MM.1S (cell line): ENCODE measurements at regions not wholly inside any gene's neighbourhood (a gene's known extent, or its start where the extent isn't known, plus 50 kb on each side); places are given as distances from the start of the nearest gene placed in this dataset.

Source experiments
- DNase-seq: peaks from one replicate; pipeline ENCODE4 v3.0.0-alpha.2; 2015
- H2AFZ ChIP-seq: fragments of 300-600 bp; sonication (generic); 2 replicates; pipeline ENCODE4 v1.6.0; 2016; ENCODE audit warnings: antibody characterized with exemption, low read length
- H3F3A ChIP-seq: fragments of 300-600 bp; sonication (generic); 2 replicates; pipeline ENCODE4 v1.6.1; 2016; ENCODE audit warnings: mild to moderate bottlenecking, antibody characterized with exemption, low read length, moderate library complexity, mixed read lengths; ENCODE audit not compliant: insufficient read depth
- H3K27ac ChIP-seq: fragments of 300-600 bp; sonication (generic); 2 replicates; pipeline ENCODE4 v1.5.1; 2016; ENCODE audit warnings: mild to moderate bottlenecking, low read length
- H3K27me3 ChIP-seq: fragments of 300-600 bp; sonication (generic); replicated peaks from 2 replicates; pipeline ENCODE4 v1.6.0; 2016; ENCODE audit warnings: low read length; ENCODE audit not compliant: insufficient read depth
- H3K36me3 ChIP-seq: fragments of 300-600 bp; sonication (generic); replicated peaks from 2 replicates; pipeline ENCODE4 v1.6.1; 2016; ENCODE audit warnings: mild to moderate bottlenecking, low read length, mixed read lengths; ENCODE audit not compliant: insufficient read depth
- H3K4me1 ChIP-seq: fragments of 300-600 bp; sonication (generic); 2 replicates; pipeline ENCODE4 v1.6.1; 2016; ENCODE audit warnings: low read length, mixed read lengths
- H3K4me2 ChIP-seq: fragments of 300-600 bp; sonication (generic); 2 replicates; pipeline ENCODE4 v1.6.0; 2016; ENCODE audit warnings: low read depth, low read length
- H3K4me3 ChIP-seq: fragments of 300-600 bp; sonication (generic); 2 replicates; pipeline ENCODE4 v1.5.1; 2016; ENCODE audit warnings: low read length, mixed read lengths
- H3K79me2 ChIP-seq: fragments of 300-600 bp; sonication (generic); 2 replicates; pipeline ENCODE4 v1.6.1; 2016; ENCODE audit warnings: mixed run types, low read length, mixed read lengths
- H3K9ac ChIP-seq: fragments of 300-600 bp; sonication (generic); 2 replicates; pipeline ENCODE4 v1.6.1; 2016; ENCODE audit warnings: low read length, mixed read lengths
- H3K9me2 ChIP-seq: fragments of 300-600 bp; sonication (generic); replicated peaks from 2 replicates; pipeline ENCODE4 v1.6.1; 2016; ENCODE audit warnings: mild to moderate bottlenecking, low read length, mixed read lengths; ENCODE audit not compliant: insufficient read depth
- H3K9me3 ChIP-seq: fragments of 300-600 bp; sonication (generic); replicated peaks from 2 replicates; pipeline ENCODE4 v1.6.1; 2016; ENCODE audit warnings: mild to moderate bottlenecking, low read length, mixed read lengths; ENCODE audit not compliant: insufficient read depth
- H4K20me1 ChIP-seq: fragments of 300-600 bp; sonication (generic); 2 replicates; pipeline ENCODE4 v1.6.1; 2016; ENCODE audit warnings: mild to moderate bottlenecking, low read length, moderate library complexity, mixed read lengths; ENCODE audit not compliant: insufficient read depth
- CTCF ChIP-seq: fragments of 300-600 bp; sonication (generic); IDR thresholded peaks from 2 replicates; pipeline ENCODE4 v1.5.1; 2016; ENCODE audit warnings: antibody characterized with exemption, low read length, mixed read lengths
- EZH2 ChIP-seq: fragments of 300-600 bp; sonication (generic); optimal IDR thresholded peaks from 2 replicates; pipeline ENCODE3; 2017; ENCODE audit warnings: low read depth, mild to moderate bottlenecking, antibody characterized with exemption, low read length, mixed read lengths
- EZH2phosphoT487 ChIP-seq: fragments of 300-600 bp; sonication (generic); IDR thresholded peaks from 2 replicates; pipeline ENCODE4 v1.6.1; 2018; ENCODE audit warnings: antibody characterized with exemption, low read length

- Histone ChIP-seq H3K4me3 (no peak overlapping the region), H2AFZ (no peak overlapping the region), H3K4me1 (no peaks in the 10 kb centered on the region), H3K4me2 (no peak overlapping the region), H3K9ac (no peak overlapping the region), H4K20me1 (no peaks in the 10 kb centered on the region), H3F3A (no peaks in the 10 kb centered on the region), H3K27ac (no peak overlapping the region), H3K36me3 (no peaks in the 10 kb centered on the region), H3K27me3 (peaks cover 64% of the 10 kb centered on the region), H3K9me3 (no peaks in the 10 kb centered on the region), H3K79me2 (no peaks in the 10 kb centered on the region), H3K9me2 (no peaks in the 10 kb centered on the region)
- no peak for DNase-seq
- TF ChIP-seq EZH2phosphoT487 (no peak), CTCF (no peak), EZH2 (no peak)
These were observed 61.0 kb upstream of the RAPGEF1 start for GRCh38 chr9:131800843-131801242.

- H3K27ac ChIP-seq, result no peak overlapping the region
- no peaks in the 10 kb centered on the region for H3F3A ChIP-seq
- no peak overlapping the region for H3K4me2 ChIP-seq
- DNase-seq, result no peak
- H2AFZ ChIP-seq, result no peak overlapping the region
- H3K79me2 ChIP-seq, result no peaks in the 10 kb centered on the region
- no peak overlapping the region for H3K9ac ChIP-seq
- H3K9me3 ChIP-seq, result no peaks in the 10 kb centered on the region
- H3K4me3 ChIP-seq, result no peak overlapping the region
- no peak for TF ChIP-seq EZH2phosphoT487
- TF ChIP-seq EZH2, result no peak
- no peak for TF ChIP-seq CTCF
- no peaks in the 10 kb centered on the region for H3K9me2 ChIP-seq
- no peaks in the 10 kb centered on the region for H3K36me3 ChIP-seq
- peaks cover 63% of the 10 kb centered on the region for H3K27me3 ChIP-seq
- no peaks in the 10 kb centered on the region for H4K20me1 ChIP-seq
- H3K4me1 ChIP-seq, result no peaks in the 10 kb centered on the region
These were observed 60.5 kb upstream of the RAPGEF1 start for GRCh38 chr9:131800366-131800765.

- Histone ChIP-seq H4K20me1 (no peaks in the 10 kb centered on the region), H3K27me3 (peaks cover 67% of the 10 kb centered on the region), H3K36me3 (no peaks in the 10 kb centered on the region), H3K27ac (no peak overlapping the region), H3F3A (no peaks in the 10 kb centered on the region), H3K9ac (no peak overlapping the region), H3K9me2 (no peaks in the 10 kb centered on the region), H3K9me3 (no peaks in the 10 kb centered on the region), H3K4me1 (no peaks in the 10 kb centered on the region), H3K79me2 (no peaks in the 10 kb centered on the region), H2AFZ (no peak overlapping the region), H3K4me2 (no peak overlapping the region), H3K4me3 (no peak overlapping the region)
- DNase-seq, result peak; percentile 47
- TF ChIP-seq EZH2 (no peak), CTCF (no peak), EZH2phosphoT487 (no peak)
These were observed 59.4 kb upstream of the RAPGEF1 start for GRCh38 chr9:131799177-131799823.
